GM19025 (cell line): ENCODE measurements at regions not wholly inside any gene's neighbourhood (a gene's known extent, or its start where the extent isn't known, plus 50 kb on each side); places are given as distances from the start of the nearest gene placed in this dataset.

Experiments used
- ATAC-seq: cut with Tn5 transposase; IDR thresholded peaks from one replicate; pipeline ENCODE4 v1.9.1; 2021; ENCODE audit warnings: mild to moderate bottlenecking, low read depth, moderate library complexity; ENCODE audit not compliant: unreplicated experiment

DNA sequence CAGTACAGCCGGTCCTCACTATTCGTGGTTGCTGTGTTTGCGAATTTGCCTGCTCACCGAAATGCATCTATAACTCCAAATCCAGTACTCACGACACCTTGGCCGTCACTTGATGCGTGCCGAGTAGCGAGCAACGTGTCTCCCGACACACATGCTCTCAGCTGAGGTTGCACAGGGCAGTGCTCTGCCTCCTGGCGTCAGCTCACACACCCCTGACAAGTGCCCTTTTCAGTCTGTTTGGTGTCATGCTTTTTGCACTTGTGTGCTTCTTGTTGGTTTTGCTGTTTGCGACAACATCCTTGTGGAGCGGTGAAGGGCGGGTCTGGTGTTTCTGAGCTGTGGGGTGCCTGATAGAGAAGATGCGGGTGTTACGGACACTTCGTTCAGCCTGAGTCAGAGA lies 110.4 kb upstream of the RFLNA start:
- no peak for ATAC-seq

DNA sequence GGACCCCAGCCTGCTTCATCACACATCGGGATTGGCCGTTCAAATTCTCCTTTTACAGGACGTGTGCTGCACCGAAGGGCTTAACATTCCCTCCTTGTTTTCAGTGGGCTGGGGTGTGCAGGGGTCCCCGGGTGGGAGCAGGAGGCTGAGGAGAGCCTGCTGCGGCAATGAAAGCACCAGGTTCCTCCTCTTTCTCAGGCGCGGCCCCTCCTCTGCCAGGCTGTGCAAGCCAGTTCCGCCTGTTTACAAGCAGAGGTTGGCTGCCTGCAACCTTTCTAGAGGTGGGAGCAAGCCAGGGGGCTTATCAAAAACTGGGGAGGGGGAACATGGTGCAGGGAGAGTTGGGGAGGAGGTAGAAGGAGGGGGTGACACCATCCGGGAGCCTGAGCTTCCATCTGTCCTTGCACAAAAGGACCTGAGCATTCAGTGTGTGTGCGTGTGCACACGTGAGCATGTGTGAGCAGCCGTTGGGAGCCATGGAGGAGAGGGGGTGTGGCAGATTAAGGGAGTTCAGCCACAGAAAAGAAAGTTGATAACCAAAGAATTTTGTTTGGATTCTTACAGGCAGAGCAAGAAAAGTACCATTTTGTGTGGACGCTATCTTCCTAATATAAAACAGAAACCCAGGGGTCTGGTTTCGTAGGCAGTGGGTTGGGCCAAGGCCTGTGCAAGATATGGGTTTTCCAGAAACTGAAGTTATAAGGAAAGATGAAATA lies 108.8 kb upstream of the RFLNA start:
- ATAC-seq: no peak

DNA sequence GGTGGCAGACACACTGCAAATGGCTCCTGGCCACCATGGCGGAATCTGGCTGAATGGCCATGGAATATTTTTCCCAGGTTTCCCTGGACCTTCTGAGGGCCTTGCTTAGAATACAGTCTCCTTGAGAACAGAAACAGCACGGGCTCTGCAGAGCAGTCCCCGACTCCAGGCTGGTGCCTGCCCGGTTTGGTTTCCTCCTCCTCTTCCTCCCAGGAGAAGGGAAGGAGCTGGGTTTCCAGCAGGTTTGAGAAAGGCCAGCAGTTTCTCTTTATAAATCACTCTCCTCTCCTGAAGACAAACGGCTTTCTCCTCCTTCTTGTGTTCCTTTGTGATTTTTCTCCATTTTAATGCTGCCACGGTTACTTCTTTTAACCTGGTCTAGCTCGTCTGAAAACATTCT lies 106.8 kb upstream of the RFLNA start:
- ATAC-seq: no peak

DNA sequence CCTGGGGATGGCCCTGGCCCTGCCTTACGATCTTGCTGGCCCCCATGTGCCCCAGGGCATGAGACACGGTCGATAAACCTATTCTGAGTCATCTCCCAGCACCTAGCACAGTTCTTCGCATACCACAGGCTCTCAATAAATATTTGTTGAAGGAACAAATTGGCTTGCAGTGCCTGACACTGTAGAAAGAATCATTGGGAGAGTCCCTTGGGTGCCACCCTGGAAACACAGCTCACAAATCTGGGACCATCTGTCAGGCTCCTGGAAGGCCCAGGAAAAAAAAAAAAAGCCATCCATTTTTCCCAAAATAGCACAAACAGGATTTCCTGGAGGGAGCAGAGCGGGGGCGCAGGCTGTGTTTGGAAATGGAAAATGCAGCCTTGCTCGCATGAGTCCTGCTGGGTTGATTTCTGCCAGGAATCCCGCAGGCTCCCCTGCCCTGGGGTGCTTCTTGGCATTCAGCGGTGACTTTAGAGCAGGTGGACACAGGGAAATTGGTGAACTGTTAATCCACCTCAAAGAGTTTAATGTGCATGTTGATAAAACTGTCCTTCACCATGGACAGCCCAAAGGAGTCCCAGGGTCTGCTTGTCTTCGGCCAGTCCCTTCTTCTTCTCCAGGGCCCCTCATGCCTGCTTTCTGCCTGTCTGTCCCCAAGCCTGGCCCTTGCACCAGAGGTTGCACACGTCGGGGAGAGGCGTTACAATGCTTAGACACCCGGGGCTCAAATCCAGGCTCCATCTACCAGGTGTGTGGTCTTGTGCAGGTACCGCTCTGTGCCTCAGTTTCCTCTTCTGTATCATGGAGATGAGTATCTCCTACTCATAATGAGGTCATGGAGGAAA lies 106.1 kb upstream of the RFLNA start:
- no peak for ATAC-seq

DNA sequence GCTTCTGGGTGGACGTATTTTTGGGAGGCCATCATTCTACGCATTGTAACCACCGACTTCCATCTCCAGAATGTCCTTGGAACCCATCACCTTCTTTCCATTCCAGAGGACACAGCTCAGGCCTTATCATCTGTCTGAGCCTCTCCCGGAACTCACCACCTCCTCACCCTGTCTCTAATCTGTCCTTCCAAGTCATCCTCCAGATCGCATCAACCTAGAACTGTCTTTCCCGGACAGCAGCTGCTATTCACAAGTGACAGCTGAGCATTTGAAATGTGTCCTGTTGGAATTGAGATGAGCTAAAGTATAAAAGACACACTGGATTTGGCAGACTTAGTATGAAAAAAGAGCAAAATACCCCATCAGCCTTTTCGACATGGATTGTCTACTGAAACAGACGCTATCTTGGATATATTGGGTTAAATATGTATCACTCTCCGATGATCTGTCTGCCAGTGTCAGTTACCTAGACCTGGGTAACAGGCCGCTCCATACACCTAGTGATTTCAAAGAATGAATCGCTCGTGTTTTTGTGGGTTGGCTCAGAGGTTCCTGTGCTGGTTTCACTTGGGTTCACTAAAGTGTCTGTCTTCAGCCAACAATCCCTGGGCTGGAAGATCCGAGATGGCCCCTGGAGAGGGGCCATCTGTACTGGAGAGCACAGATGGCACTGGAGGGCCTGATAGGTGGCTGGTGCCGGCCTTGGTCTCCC lies 104.4 kb upstream of the RFLNA start:
- ATAC-seq: no peak

DNA sequence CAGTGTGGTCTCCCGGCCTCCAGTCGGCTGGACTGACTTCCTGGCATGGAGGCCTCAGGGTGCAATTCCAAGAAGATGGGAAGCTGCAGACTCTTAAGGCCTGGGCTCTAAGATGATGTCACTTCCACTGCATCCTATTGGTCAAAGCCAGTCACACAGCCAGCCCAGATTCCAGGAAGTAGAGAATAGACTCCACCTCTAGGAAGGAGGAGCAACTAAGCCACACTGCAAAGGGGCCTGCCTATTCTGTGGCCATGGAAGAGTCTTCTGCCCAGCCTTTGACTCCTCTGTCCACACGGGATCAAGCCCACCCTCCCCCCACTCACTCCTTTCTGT lies 103.9 kb upstream of the RFLNA start:
- ATAC-seq: no peak

DNA sequence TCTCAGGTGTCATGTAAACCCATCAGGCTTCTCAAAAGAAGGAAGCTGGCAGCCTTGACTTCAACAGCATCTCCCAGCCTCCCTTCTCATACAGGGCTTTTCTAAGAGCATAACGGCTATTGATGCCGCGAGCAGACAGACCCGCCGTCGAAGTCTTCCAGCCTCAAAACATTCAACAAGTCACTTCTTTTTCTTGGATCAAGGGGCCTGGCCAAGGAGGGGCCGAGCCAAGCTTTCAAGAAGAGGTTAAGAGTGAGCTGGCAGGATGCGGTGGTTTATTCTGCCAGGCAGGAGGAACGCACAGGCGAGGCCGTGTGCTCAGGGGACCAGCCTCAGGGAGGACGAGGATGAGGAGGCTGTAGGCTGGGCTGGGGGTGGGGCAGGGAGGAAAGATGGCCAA lies 102.9 kb upstream of the RFLNA start:
- ATAC-seq: no peak

DNA sequence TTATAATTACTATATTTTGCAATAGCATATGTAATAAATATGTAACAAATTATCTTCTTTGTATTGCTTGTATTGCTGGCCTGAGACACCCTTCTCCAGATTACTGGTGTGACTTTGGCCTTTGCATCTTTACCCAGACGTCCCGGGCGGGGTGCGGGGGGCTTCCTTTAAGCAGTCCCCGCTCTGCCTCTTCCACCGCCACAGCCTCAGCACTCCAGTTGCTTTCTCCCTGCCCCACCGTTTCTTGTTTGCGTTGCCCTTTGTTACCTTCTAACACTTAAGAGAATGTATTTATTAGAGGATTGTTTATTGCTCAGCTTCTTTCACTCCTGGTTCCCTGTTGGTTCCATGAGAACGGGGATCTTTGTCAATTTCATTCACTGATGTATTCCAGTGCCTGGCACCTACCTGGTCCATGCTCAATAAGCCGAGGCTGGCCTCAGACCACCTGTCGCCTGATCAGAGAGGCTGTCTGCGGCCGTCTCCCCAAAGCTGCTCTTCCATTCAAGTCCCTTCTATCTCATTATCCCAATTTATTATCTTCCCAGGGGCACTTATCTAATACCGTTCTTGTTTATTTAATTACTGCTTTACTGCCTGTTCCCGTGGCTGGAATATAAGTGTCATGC lies 100.5 kb upstream of the RFLNA start:
- ATAC-seq: no peak

DNA sequence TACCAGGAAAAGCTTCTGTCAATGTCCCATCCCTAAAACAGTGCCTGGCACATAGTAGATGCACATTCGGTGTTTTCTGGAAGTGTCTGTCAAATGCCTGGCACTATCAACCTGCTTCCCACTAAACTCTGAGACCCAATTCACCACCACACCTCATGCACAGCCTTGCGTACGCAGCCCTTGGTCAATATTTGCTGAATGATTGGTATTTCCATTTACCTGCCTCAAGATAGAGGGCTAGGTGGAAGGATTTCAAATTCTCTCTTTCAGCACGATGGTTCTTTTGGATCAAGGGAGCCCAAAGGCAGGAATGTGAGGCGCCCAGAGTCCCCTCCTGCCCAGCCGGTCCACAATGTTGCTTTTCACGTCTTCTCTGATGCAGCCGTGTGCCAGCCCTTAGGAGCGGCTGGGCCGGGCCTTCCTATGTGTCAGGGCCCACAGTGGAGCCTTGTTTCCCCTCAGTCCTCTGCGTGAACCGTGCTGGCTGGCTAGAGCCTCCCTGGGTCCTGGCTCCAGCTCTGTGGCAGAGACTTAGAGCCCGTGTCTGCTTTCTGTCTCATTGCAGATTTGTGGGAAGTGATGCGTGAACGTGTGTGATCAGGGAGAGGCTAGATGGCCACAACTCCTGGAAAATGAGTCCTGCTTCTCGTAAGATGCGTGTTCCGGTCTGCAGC lies 99.9 kb upstream of the RFLNA start:
- ATAC-seq: no peak

DNA sequence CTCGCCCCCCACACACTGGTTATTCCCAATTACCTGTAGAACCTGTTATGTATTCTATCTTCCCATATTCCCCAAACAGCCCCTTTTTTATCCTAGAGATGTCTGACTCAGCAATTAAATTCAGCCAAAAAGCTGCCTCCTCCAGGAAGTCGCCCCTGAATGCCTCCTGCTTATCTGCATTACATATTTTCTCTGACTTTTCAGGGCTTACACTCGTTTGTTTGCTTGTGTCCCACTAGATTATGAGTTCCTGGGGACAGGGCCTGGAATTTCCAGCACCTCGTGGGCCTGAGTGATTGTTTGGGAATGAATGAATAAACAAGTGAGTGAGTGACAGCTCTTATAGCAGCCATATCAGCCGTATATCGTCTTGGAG lies 99.3 kb upstream of the RFLNA start:
- no peak for ATAC-seq

DNA sequence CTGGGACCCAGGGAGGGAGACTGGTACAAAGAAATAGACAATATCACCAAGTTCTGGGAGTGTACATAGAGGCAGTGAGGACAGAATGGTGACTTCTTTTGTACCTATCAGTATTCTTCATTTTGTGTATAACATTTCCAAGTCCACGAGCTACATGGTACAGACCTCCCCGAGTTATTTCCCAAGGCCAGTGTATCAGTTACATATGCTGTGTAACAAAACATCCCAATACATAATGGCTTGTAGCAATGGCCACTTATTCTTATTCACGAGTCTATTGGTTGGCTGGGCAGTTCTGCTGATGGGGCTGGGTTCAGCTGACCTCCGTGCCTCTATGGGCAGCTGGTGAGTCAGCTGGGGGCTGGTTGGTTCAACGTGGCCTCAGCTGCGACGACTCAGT lies 98.7 kb upstream of the RFLNA start:
- ATAC-seq: no peak

DNA sequence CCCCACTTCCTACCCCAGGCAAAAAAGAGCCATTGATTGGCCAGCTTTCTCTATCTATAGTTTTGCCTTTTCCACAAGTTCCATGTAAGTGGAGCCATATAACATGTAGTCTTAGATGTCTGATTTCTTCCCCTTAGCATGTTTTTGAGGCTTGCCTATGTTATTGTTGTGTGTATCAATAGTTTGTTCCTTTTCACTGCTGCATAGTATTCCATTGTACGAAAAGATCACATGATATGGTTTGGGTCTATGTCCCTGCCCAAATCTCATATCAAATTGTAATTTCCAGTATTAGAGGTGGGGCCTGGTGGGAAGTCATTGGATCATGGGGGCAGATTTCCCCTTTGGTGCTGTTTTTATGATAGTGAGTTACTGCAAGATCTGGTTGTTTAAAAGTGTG lies 93.6 kb upstream of the RFLNA start:
- ATAC-seq: no peak

DNA sequence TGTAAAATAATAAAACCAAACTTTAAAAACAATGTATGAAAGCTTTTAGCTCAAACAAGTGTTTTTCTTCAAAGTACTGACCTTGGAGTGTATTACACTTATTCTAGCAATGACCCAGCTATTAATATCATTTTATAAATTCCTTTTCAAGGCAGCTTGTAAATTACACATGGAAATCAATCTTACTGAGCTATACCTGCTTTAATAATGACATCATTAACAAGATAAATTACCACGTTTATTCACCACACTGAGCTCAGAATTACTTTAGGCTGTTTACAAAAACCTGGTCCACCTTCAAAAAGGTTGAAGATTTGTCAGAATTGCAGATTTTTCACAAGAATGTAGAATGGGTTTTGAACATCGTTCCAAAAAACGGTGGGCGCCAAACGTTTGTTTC lies 91.7 kb upstream of the RFLNA start:
- ATAC-seq: no peak

DNA sequence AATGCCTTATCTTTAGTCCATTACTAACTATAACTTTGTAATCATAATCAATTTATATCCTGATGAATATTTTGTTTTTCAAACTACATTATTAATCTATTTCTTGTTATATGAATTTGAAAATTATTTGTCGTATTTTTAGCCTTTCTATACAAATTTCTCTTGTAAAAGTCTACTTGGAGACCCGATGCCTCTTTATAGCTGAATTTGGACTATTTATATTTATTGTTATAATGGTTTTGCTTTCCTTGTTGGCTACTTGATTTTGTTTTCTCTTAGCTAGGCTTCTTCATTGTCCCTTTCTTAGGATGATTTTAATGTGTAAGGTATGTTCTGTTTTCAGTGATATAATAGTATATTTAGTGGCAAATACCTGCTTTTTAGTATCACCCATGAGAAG lies 89.5 kb upstream of the RFLNA start:
- no peak for ATAC-seq

DNA sequence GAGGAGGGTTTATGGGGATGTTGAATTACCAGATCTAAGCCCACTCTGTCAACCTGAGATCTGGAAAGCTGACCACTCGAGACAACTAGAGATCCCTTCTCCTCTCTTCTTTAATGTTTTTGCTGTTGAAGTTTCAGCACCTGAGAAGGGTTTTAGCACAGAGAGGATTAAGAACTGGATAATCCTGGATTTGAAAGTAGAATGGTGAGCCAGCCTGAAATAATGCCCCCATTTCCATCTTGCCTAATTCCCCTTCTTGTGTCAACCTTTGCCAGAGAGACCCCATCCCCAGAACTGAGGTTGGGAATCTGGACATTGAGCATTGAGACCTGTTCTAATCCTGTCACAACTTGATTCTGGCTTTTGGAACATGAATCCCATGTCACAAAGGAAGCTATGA lies 87.8 kb upstream of the RFLNA start:
- ATAC-seq: no peak

DNA sequence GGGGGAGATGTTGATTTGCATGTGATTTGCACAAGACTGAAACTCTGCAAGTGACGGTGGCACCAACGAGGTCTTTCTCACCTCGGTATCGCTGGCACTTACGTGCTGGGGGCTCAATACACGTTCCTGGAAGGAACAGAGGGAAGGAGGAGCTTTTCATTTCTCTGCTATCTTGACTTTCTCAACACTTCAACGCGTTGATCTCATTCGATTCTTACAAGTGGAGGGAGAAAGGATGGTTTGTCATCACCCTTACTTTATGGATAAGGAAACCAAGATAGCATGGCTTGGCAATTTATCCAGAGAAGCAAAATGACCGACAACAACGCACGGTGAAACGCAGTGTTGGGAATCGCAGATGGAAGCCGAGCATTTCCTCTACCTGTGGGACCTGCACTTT lies 87.3 kb upstream of the RFLNA start:
- no peak for ATAC-seq

DNA sequence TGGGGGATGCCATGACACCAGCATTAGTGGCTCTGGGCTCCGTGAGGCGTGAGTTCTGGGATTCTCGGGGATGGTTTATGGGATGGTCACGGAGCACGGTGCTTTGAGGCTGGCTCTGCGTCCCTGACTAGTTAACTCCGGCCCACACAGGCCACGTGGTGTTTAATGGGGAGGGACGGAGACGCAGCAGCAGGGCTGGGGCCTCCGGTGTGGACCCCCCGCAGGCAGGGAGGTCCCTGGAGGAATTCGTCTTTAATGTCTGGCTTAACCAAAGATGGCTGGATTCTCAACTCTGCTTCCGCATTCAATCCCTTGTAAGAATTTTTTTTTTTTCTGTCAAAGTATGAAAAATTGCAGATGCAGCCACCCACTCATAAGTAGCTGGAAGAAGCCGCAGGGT lies 86.4 kb upstream of the RFLNA start:
- no peak for ATAC-seq

DNA sequence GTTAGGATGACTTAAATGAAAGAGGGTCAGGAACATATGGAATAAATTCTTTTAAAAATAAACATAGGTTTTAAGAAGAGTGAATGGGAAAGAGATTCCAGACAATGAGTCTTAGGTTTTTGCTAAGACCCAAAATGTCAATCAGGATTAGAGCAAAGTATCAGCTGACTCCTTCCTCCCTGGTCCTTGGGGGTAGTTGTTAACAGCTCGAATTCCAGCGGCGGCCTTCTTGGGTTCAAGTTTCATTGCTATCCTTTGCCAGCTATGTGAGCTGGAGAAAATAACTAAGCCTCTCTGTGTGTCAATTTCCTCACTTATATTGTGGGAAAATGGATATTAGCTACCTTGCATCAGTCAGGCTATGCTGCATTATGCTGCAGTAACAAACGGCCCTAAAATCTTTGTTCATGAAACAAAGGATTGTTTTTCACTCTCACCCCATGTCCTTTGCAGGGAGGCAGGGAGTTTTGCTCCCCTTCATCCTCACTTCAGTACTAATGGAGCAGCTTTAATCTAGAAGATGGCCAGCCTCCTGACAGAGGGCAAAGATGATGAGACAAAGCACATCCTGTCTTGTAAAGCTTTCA lies 83.8 kb upstream of the RFLNA start:
- no peak for ATAC-seq

DNA sequence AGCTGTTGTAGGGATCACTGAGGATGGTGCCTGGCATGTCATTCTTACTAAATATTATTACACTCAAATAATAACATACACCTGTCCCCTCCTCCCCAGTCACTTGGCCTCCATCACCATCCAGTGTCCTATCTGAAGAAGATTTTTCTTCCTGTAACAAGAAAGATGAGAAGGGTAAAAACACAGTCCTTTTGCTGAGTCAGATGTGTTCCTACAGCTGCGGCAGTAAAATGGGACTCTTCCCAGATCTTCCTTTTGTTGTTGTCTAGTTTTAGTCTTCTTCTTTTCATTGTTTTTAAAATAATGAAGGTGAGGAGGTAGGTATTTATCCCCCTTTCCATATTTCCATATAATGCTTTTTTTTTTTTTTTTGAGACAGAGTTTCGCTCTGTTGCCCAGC lies 83.1 kb upstream of the RFLNA start:
- ATAC-seq: no peak

DNA sequence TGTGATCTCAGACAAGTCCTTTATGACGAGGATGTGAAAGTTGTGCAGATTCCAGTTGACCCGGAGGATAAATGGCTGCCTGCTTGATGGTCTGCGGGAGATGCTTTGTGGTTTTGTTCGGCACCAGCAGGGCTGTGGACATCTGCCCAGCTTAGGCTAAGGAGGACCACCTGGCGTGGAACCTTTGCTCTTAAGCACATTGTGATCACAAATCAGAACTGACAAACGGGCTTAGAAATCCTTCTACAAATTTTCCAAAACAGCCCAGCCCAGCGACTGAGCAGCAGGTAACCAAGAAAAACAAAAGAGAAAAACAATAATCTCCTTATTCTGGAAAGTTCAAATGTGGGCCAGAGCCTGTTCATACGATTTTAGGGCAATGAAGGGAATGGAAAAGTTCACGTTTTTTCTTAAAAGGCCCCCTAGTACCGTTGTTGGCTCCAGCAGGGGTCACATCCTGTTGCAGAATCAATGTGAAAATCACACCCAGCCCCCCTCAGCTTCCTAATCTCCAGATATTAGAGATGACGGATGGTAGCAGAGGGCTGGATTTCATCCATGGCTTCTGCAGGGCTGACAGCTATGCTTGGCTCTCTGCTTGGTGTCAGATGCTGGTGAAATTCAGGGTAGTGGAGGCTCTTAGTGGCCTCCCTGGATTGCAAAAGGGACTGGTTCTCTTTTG lies 81.1 kb upstream of the RFLNA start:
- ATAC-seq: no peak
